Esophagus squamous epithelium (tissue), 5 donors: ENCODE measurements at regions not wholly inside any gene's neighbourhood (a gene's known extent, or its start where the extent isn't known, plus 50 kb on each side); places are given as distances from the start of the nearest gene placed in this dataset.

Experiments used
- DNase-seq: peaks from one replicate; lab custom pipeline; 2025; lab: John Stamatoyannopoulos, UW
- H3K27ac ChIP-seq, 4 donors: fragments of 200-600 bp; sonication (generic); one replicate each; pipeline ENCODE4 v1.5.1; 2016 to 2019; ENCODE audit warnings: mild to moderate bottlenecking in 1 of 4
- H3K27me3 ChIP-seq, 4 donors: fragments of 200-600 bp; sonication (generic); 1 replicate in 3 of 4; 2 replicates in 1 of 4; pipeline versions ENCODE4 v1.5.1 to v1.6.0; 2017 to 2021; ENCODE audit warnings: antibody characterized with exemption in 1 of 4
- H3K36me3 ChIP-seq, 3 donors: fragments of 200-600 bp; sonication (generic); one replicate each; pipeline ENCODE4 v1.5.1; 2016 to 2019
- H3K4me1 ChIP-seq, 3 donors: fragments of 200-600 bp; sonication (generic); one replicate each; pipeline ENCODE4 v1.5.1; 2017 to 2019
- H3K4me3 ChIP-seq, 4 donors: fragments of 200-600 bp; sonication (generic); 1 replicate in 3 of 4; 2 replicates in 1 of 4; pipeline ENCODE4 v1.5.1; 2016 to 2019; ENCODE audit warnings: mild to moderate bottlenecking in 2 of 4, moderate library complexity in 1 of 4
- H3K9me3 ChIP-seq, 3 donors: fragments of 200-600 bp; sonication (generic); one replicate each; pipeline ENCODE4 v1.5.1; 2016 to 2019
- CTCF ChIP-seq, 6 experiments: fragments of 450-650 bp in 4 of 6; fragments of 200-600 bp in 2 of 6; sonication (generic) in 2 of 6; IDR thresholded peaks; one replicate each; pipeline ENCODE4 v1.5.1; 2016 to 2019; ENCODE audit warnings: antibody characterized with exemption in 6 of 6, mild to moderate bottlenecking in 4 of 6, moderate library complexity in 4 of 6
- POLR2A ChIP-seq, 4 donors: fragments of 450-650 bp; IDR thresholded peaks; one replicate each; pipeline ENCODE4 v1.6.1; 2017; ENCODE audit warnings: antibody characterized with exemption in 4 of 4, mild to moderate bottlenecking in 4 of 4, moderate library complexity in 3 of 4
- WGBS, 2 donors: methylation state at CpG; one replicate each; pipeline ENCODE4 v1.1.5; 2018; 5-methylcytosine and 5-hydroxymethylcytosine counted together
- intact Hi-C: fragments of 100-400 bp; cut with DNase I; formaldehyde crosslinking; loops from one replicate; pipeline ENCODE4 v1.15.0; 2022
- donor health status: DM: yes; HTN: yes; CAD: no.

- no peak for DNase-seq
- H3K36me3 ChIP-seq, result no peaks in the 10 kb centered on the region
- TF ChIP-seq CTCF (IDR thresholded peaks at IDR 0.05), result no peak
- TF ChIP-seq POLR2A (IDR thresholded peaks at IDR 0.05), result no peak
Measured at GRCh38 chr14:98705871-98706300, 566.1 kb downstream of the BCL11B start.

GRCh38 chr14:98707522-98707921 is 564.5 kb downstream of the BCL11B start:
- 85 to 92% methylated on average over 7 of the region's 7 CpGs for WGBS, 2 donors
- Histone ChIP-seq H3K9me3 (no peaks in the 10 kb centered on the region), H3K4me3 (no peak overlapping the region), H3K27me3 (peaks cover 0 to 10% (median 0%) of the 10 kb centered on the region in 4 donors), H3K4me1 (no peaks in the 10 kb centered on the region), H3K27ac (no peak overlapping the region), H3K36me3 (no peaks in the 10 kb centered on the region)
- intact Hi-C loops, result no loop called here
- DNase-seq, result no peak
- TF ChIP-seq POLR2A (IDR thresholded peaks at IDR 0.05) (no peak), CTCF (IDR thresholded peaks at IDR 0.05) (no peak)

More at GRCh38 chr14:98705871-98706300, 566.1 kb downstream of the BCL11B start:
- intact Hi-C loops, result no loop called here
- H3K27me3 ChIP-seq, result peaks cover 0 to 12% (median 0%) of the 10 kb centered on the region in 4 donors
- no peak overlapping the region for H3K4me3 ChIP-seq
- H3K27ac ChIP-seq, result no peak overlapping the region
- no peaks in the 10 kb centered on the region for H3K4me1 ChIP-seq
- no peaks in the 10 kb centered on the region for H3K9me3 ChIP-seq
- 33 to 42% methylated on average over 7 of the region's 7 CpGs for WGBS, 2 donors

GRCh38 chr14:98708555-98708954 is 563.4 kb downstream of the BCL11B start:
- no peaks in the 10 kb centered on the region for H3K4me1 ChIP-seq
- no peak for DNase-seq
- intact Hi-C loops, result no loop called here
- no peak overlapping the region for H3K27ac ChIP-seq
- H3K27me3 ChIP-seq, result no peaks in the 10 kb centered on the region
- TF ChIP-seq POLR2A (IDR thresholded peaks at IDR 0.05) (no peak), CTCF (IDR thresholded peaks at IDR 0.05) (no peak)
- H3K9me3 ChIP-seq, result no peaks in the 10 kb centered on the region
- no peaks in the 10 kb centered on the region for H3K36me3 ChIP-seq
- H3K4me3 ChIP-seq, result no peak overlapping the region

GRCh38 chr14:98711453-98711852 is 560.5 kb downstream of the BCL11B start:
- no peak overlapping the region for H3K4me3 ChIP-seq
- 50 to 60% methylated on average over 1 to 2 of the region's 2 CpGs for WGBS, 2 donors
- intact Hi-C loops, result no loop called here
- TF ChIP-seq POLR2A (IDR thresholded peaks at IDR 0.05) (no peak), CTCF (IDR thresholded peaks at IDR 0.05) (no peak)
- H3K27me3 ChIP-seq, result peaks cover 0 to 15% (median 0%) of the 10 kb centered on the region in 4 donors
- no peaks in the 10 kb centered on the region for H3K9me3 ChIP-seq
- no peak overlapping the region for H3K27ac ChIP-seq
- H3K36me3 ChIP-seq, result no peaks in the 10 kb centered on the region
- H3K4me1 ChIP-seq, result no peaks in the 10 kb centered on the region
- DNase-seq, result no peak

GRCh38 chr14:98714626-98715425 is 557.2 kb downstream of the BCL11B start:
- intact Hi-C loops, result no loop called here
- no peaks in the 10 kb centered on the region for H3K36me3 ChIP-seq
- H3K9me3 ChIP-seq, result no peaks in the 10 kb centered on the region
- peaks cover 0 to 28% (median 0%) of the 10 kb centered on the region in 4 donors for H3K27me3 ChIP-seq
- TF ChIP-seq POLR2A (IDR thresholded peaks at IDR 0.05) (no peak), CTCF (IDR thresholded peaks at IDR 0.05) (no peak)
- DNase-seq, result no peak
- H3K4me1 ChIP-seq, result no peaks in the 10 kb centered on the region
- 47 to 57% methylated on average over 8 of the region's 8 CpGs for WGBS, 2 donors
- no peak overlapping the region for H3K27ac ChIP-seq
- no peak overlapping the region for H3K4me3 ChIP-seq
